Gastrocnemius medialis (tissue), 4 donors: ENCODE measurements at regions not wholly inside any gene's neighbourhood (a gene's known extent, or its start where the extent isn't known, plus 50 kb on each side); places are given as distances from the start of the nearest gene placed in this dataset.

ENCODE experiments used
- ATAC-seq, 2 donors: fragments of 150-250 bp; one replicate each; pipeline ENCODE4 v1.9.1; 2016
- DNase-seq, 2 donors: peaks; one replicate each; pipeline ENCODE4 v3.0.0-alpha.2; 2019
- H3K27ac ChIP-seq, 4 donors: fragments of 200-600 bp; sonication (generic); 1 replicate in 1 of 4; 2 replicates in 3 of 4; pipeline ENCODE4 v1.5.1; 2016 to 2018; ENCODE audit warnings: mild to moderate bottlenecking in 2 of 4, moderate library complexity in 1 of 4
- H3K27me3 ChIP-seq, 3 donors: fragments of 200-600 bp; sonication (generic) in 2 of 3; 1 replicate in 1 of 3; 2 replicates in 2 of 3; pipeline versions ENCODE4 v1.5.1 to v1.6.0; 2016 to 2019; ENCODE audit warnings: mild to moderate bottlenecking in 1 of 3, moderate library complexity in 1 of 3
- H3K36me3 ChIP-seq, 2 donors: fragments of 200-600 bp; sonication (generic) in 1 of 2; one replicate each; pipeline ENCODE4 v1.5.1; 2017 to 2018
- H3K4me1 ChIP-seq, 2 donors: fragments of 200-600 bp; sonication (generic) in 1 of 2; one replicate each; pipeline ENCODE4 v1.5.1; 2016 to 2017; ENCODE audit warnings: mild to moderate bottlenecking in 2 of 2
- H3K4me3 ChIP-seq, 4 donors: fragments of 200-600 bp; sonication (generic) in 3 of 4; 1 replicate in 1 of 4; 2 replicates in 3 of 4; pipeline ENCODE4 v1.5.1; 2016 to 2019; ENCODE audit warnings: mild to moderate bottlenecking in 2 of 4
- H3K9me3 ChIP-seq, 3 donors: fragments of 200-600 bp; sonication (generic) in 2 of 3; 1 replicate in 1 of 3; 2 replicates in 2 of 3; pipeline ENCODE4 v1.5.1; 2016 to 2019
- CTCF ChIP-seq, 5 experiments: fragments of 450-650 bp in 3 of 5; fragments of 200-600 bp in 2 of 5; sonication (generic) in 2 of 5; IDR thresholded peaks in 4 of 5; conservative IDR thresholded peaks in 1 of 5; 1 replicate in 4 of 5; 2 replicates in 1 of 5; pipeline ENCODE4 v1.5.1; 2016 to 2019; ENCODE audit warnings: antibody characterized with exemption in 5 of 5, mild to moderate bottlenecking in 3 of 5, moderate library complexity in 3 of 5
- POLR2A ChIP-seq, 2 donors: fragments of 450-650 bp; IDR thresholded peaks; one replicate each; pipeline ENCODE4 v1.6.1; 2017; ENCODE audit warnings: antibody characterized with exemption in 2 of 2, mild to moderate bottlenecking in 2 of 2, moderate library complexity in 2 of 2
- in situ Hi-C, 4 donors: fragments of 200-750 bp; cut with MboI; loops; one replicate each; pipeline versions ENCODE4 v1.15.0 to v1.8.0; 2017; ENCODE audit warnings: low sequenced_read_pairs in 4 of 4
- intact Hi-C: fragments of 100-400 bp; cut with DNase I; formaldehyde crosslinking; loops from one replicate; pipeline ENCODE4 v1.15.1; 2023; ENCODE audit warnings: low total_unique reads

GRCh38 chr5:99694884-99695283 lies 766.1 kb upstream of the CHD1 start:
- Histone ChIP-seq H3K9me3 (no peaks in the 10 kb centered on the region), H3K27me3 (no peaks in the 10 kb centered on the region), H3K36me3 (no peaks in the 10 kb centered on the region), H3K4me3 (no peak overlapping the region), H3K4me1 (no peaks in the 10 kb centered on the region), H3K27ac (no peak overlapping the region)
- intact Hi-C loops (no loop called here), in situ Hi-C loops (no loop called here)
- ATAC-seq (no peak), DNase-seq (no peak)
- TF ChIP-seq CTCF (IDR thresholded peaks at IDR 0.05 in 4 of 5, conservative IDR thresholded peaks at IDR 0.05 in 1 of 5) (no peak), POLR2A (IDR thresholded peaks at IDR 0.05) (no peak)

- TF ChIP-seq POLR2A (IDR thresholded peaks at IDR 0.05) (no peak), CTCF (IDR thresholded peaks at IDR 0.05 in 4 of 5, conservative IDR thresholded peaks at IDR 0.05 in 1 of 5) (no peak)
- intact Hi-C loops: no loop called here
Observed at GRCh38 chr5:99686538-99686937, 757.7 kb upstream of the CHD1 start.

GRCh38 chr5:99675974-99676373 lies 747.2 kb upstream of the CHD1 start:
- Histone ChIP-seq H3K36me3 (no peaks in the 10 kb centered on the region), H3K4me1 (no peaks in the 10 kb centered on the region), H3K9me3 (no peaks in the 10 kb centered on the region), H3K27ac (no peak overlapping the region), H3K4me3 (no peak overlapping the region), H3K27me3 (no peaks in the 10 kb centered on the region)
- DNase-seq: no peak
- TF ChIP-seq POLR2A (IDR thresholded peaks at IDR 0.05) (no peak), CTCF (IDR thresholded peaks at IDR 0.05 in 4 of 5, conservative IDR thresholded peaks at IDR 0.05 in 1 of 5) (no peak)
- in situ Hi-C loops: no loop called here
- intact Hi-C loops: no loop called here
- no peak for ATAC-seq

More at GRCh38 chr5:99686538-99686937, 757.7 kb upstream of the CHD1 start:
- in situ Hi-C loops: no loop called here
- Histone ChIP-seq H3K36me3 (no peaks in the 10 kb centered on the region), H3K27me3 (no peaks in the 10 kb centered on the region), H3K4me1 (no peaks in the 10 kb centered on the region), H3K4me3 (no peak overlapping the region), H3K9me3 (no peaks in the 10 kb centered on the region), H3K27ac (no peak overlapping the region)
- ATAC-seq (no peak), DNase-seq (no peak)

GRCh38 chr5:99674101-99674500 lies 745.3 kb upstream of the CHD1 start:
- no peak overlapping the region for H3K4me3 ChIP-seq
- no peaks in the 10 kb centered on the region for H3K4me1 ChIP-seq
- no peaks in the 10 kb centered on the region for H3K9me3 ChIP-seq
- no peaks in the 10 kb centered on the region for H3K27me3 ChIP-seq
- TF ChIP-seq POLR2A (IDR thresholded peaks at IDR 0.05): no peak
- TF ChIP-seq CTCF (IDR thresholded peaks at IDR 0.05 in 4 of 5, conservative IDR thresholded peaks at IDR 0.05 in 1 of 5): no peak
- intact Hi-C loops (no loop called here), in situ Hi-C loops (no loop called here)
- ATAC-seq (no peak), DNase-seq (no peak)
- no peak overlapping the region for H3K27ac ChIP-seq
- no peaks in the 10 kb centered on the region for H3K36me3 ChIP-seq

GRCh38 chr5:99664972-99665371 lies 736.2 kb upstream of the CHD1 start:
- intact Hi-C loops: no loop called here
- Histone ChIP-seq H3K4me1 (no peaks in the 10 kb centered on the region), H3K27me3 (no peaks in the 10 kb centered on the region), H3K4me3 (no peak overlapping the region), H3K27ac (no peak overlapping the region), H3K9me3 (no peaks in the 10 kb centered on the region), H3K36me3 (no peaks in the 10 kb centered on the region)
- in situ Hi-C loops: no loop called here
- no peak for DNase-seq
- no peak for TF ChIP-seq POLR2A (IDR thresholded peaks at IDR 0.05)
- TF ChIP-seq CTCF (IDR thresholded peaks at IDR 0.05 in 4 of 5, conservative IDR thresholded peaks at IDR 0.05 in 1 of 5): no peak
- no peak for ATAC-seq
